HG02588 (cell line): ENCODE measurements at regions not wholly inside any gene's neighbourhood (a gene's known extent, or its start where the extent isn't known, plus 50 kb on each side); places are given as distances from the start of the nearest gene placed in this dataset.
A peak's percentile ranks its signal among the peaks of the same experiment; 100 is the strongest.

Experiments used
- ATAC-seq: cut with Tn5 transposase; IDR thresholded peaks from one replicate; pipeline ENCODE4 v1.9.1; 2021; ENCODE audit warnings: mild to moderate bottlenecking, moderate library complexity; ENCODE audit not compliant: unreplicated experiment

DNA sequence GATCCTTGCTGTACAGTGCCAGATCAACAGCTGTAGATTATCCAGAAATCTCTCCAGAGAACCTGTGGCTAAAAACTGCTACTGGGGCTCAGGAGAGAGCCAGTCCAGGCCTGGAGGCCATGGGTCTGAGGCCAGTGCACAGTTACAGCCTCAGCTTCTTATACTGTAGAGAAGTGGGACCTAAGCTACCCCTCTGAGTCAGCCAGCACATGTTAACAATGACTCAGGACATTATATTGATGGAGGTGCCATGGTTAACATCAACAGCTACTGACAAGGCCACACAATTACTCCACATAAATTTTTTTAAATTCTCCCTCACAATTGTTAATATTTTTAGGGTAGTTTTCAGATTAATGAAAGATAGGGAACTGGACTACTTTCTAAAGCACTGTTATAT, 138.5 kb downstream of the RBM26 start:
- ATAC-seq = no peak

DNA sequence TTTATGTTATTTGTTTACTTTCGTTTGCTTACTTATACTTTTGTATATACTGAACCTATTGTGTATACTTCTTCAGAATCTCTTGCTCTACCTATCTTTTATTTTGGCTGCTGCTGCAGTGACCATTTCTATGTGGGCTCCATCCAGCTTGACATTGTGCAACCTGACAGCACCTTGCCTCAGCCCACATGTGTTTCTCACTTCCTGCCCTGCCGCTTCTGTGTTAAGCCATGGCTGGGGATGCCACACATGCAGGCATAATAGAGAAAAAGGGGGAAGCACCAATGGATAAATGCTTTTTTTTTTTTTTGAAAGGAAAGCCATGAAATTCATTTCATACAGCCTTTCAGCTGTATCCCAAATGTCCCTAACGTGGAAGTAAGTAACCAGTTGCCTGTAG, 147.6 kb downstream of the RBM26 start:
- ATAC-seq = peak; percentile 78

DNA sequence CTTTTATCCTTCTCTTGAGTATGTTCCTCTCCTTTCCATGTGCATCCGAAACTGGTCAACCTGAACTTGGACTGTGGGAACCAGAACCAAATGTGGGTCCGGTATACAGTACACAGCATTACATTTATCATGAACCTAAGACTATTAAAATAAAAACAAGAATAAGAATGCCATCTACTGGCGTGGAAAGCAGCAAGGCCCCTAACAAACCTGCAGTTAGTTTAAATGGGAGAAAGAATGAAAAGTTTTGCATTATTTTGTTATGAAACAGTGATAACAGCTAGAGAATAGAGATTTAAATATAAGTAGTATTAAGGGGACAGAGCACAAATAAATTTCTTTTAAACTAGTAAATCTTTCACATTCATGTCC, 159.5 kb downstream of the RBM26 start:
- peak; percentile 32 for ATAC-seq

DNA sequence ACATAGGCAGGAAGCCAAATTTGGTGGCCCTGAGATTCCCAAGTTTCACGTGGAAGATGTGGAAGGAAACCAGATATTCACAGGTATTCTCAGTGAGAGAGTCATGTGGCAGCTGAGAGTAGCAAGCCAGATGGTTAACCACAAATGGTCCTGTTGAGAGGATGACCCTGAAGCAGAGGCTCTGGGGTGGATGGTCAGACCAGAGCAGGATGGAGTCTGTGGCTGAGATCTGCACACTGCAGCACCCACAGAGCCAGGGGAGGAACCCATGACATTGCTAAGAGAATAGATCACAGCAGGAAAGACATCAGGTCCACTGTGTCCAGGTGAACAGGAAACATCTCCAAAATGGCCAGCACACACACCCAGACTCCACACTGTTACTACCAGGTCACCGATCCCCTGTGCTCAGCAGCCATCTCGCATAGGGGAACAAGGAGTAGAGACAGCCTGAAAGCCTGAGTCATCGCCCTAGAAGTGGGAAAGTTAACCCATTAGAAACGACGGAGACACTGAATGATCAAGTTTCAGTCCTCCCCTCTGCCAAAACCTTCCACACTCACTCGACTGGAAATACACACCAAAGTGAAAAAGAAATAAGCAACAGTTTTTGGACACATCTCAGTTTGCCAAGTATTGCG, 160.0 kb downstream of the RBM26 start:
- ATAC-seq = peak; percentile 66

DNA sequence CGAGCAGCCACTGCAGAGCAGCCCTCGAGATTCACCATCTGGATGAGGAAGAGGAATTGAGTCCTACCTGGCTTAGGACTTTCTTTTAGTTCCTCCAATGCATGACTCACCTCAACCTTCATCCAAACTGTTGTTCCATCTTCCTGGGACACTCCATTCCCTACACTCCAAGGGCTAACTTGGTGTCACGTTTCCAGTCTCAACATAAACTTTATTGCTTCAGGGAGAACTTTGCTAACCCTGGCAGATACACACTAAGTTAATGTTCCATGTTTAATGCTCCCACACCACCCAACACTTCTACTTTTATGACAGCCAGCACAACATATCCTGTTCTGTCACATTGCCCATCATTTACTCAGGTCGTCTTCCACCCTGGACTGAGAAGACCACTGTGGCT, 164.4 kb downstream of the RBM26 start:
- no peak for ATAC-seq

DNA sequence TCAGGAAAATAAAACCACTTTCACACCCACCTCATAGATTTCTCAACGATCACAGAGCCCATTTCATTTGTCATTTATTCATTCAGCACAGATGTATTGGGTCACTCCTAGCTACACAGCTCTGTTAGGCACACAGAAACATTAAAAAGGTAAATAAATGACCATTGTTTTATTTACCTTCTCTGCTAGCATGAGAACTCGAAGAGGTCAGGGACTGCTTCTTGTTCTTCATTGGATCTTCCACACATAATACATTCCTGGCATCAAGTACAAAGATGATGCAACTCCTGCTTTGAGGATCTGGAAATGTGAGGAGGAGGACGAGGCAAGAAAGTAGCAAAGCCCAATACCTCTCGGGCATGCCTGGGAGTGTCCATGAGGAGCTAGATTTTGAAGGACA, 168.1 kb downstream of the RBM26 start:
- ATAC-seq = no peak

DNA sequence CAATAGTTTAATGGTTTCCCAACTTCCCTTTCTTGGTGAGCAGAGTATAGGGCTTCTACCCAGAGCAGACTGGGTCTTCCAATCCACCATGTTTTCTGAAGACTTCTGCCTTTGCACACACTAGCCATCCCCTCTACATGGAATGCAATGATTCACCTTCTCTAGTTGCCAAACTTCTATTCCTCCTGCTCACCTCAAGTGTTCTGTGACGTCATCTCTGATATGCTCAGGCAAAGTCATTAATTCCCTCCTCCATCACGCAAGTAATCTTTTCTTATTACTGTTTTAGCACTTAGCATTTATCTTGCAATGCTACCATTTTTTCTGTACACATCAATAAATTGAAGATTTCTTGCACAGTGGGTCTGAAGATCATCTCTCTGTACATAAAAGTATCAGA, 174.2 kb downstream of the RBM26 start:
- no peak for ATAC-seq

DNA sequence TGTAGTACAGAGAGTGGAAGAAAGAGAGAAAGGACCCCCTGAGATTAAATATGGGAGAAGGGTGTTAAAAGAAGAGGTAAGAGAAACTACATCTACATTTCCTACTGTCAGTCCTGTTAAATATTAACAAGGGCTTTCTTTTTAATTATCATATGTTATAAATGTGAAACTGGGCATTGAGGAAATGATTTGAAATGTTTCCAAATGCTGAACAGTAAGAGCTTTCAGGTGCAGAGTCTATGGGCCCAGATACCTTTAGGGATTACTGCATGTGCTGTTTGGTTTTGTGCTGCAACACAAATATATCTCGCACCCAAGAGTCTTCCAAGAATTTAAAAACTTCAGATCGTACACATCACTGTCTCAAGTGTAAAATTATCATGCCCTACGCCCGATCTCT, 176.3 kb downstream of the RBM26 start:
- ATAC-seq = no peak

DNA sequence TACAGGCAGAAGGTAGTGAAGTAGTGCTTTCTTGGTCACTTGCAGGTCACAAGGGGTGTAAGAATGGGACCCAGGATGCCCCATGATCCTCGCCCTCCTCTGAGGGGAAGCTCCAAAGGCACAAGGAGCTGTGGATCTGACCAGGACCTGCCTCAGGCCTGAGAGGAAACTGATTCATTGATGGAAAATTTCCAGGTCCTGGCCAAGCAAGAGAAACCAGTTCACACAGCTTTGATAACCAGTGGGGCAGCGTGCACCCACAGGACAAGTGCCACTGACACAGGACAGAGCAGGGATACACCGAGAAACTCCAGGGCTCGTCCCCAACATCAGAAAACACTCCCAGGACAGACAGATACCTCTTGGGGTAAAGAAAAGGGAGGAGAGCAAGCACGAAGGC, 177.1 kb downstream of the RBM26 start:
- no peak for ATAC-seq

DNA sequence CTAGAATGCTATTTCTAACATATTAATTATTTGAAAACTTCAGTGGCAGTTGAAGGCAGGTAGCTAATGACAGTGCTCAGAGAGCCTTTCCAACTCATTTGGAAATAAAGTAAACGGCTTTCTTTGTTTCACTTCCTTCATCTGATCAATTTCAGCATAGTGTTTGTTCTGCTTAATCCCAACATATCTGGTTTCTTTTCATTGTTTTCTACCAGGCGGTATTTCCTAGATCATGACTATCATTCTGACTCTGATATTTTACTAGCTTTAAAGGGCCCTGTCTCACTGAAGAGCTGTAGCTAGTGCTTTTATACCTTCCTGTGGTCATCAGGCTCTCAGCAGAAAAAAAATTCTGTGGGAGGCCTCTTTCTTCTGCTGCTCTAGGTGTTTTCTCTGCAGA, 178.6 kb downstream of the RBM26 start:
- peak; percentile 70 for ATAC-seq

DNA sequence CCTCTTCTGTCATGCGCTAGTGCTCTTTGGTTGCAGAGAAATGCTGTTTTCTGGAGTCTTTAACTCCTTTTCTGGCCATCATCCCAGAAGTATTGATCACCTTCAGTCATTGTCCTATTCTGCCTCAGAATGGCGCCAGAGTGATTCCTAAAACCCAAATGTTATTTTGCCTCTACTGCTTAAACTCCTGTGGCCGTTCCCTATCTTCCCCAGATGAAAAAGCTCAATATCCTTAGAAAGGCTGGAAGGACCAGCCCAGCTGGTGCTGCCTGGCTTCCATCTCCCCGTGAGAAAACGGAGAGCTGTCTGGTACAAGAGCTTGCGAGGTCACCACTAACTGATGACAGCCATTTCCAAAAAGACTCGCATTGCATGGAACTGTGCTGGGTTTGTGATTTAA, 179.1 kb downstream of the RBM26 start:
- ATAC-seq = peak; percentile 18

DNA sequence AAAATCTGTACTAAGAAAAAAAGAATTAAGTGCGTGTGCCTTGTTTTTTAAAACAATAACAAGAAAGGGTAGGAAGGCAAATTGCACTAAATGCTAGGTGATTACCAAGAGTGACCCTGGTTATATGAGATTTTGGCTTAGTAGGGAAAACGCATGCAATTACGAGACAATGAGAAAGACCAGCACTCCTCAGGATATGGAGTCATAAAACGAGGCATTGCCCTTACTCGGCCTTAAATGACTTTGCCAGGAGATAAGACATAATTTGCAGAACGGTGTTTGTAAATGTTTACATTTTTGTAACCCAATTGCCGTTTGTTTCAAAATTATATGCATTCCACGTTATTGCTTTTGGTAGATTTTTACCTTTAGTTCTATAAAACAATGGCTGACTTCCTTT, 179.8 kb downstream of the RBM26 start:
- no peak for ATAC-seq

DNA sequence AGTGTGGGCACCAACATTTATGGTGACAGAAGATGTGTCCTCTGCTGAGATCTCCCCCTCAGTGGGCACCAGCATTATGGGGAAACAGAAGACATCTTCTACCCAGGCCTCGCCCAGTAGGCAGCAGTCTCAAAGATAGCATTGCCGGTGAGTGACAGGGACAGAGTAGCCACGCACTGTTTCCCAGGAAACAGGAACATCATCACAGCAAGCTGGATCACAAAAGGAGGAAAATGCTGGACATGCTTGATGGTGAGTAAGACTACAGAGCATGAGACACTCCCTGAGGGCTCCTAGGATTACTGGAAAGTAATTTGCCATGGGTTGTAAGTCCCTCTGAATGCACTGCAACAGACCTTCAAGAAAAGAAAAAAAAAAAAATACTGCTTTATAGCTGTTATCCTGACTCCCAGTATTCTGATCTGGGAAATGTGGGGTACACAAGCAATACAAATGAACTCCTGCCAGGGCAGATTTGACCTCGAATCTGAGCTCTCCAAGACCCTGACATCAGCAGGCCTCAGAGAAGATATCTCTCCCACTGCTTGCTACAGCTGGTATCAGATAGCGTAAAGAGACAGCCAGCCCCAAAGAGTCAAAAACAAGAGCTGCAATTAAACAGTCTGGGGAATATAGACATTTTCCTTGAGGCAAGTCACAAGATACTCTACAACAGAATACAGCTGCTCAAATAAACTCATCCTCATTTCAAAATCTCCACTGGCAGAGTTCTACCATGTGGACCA, 180.4 kb downstream of the RBM26 start:
- ATAC-seq = no peak

DNA sequence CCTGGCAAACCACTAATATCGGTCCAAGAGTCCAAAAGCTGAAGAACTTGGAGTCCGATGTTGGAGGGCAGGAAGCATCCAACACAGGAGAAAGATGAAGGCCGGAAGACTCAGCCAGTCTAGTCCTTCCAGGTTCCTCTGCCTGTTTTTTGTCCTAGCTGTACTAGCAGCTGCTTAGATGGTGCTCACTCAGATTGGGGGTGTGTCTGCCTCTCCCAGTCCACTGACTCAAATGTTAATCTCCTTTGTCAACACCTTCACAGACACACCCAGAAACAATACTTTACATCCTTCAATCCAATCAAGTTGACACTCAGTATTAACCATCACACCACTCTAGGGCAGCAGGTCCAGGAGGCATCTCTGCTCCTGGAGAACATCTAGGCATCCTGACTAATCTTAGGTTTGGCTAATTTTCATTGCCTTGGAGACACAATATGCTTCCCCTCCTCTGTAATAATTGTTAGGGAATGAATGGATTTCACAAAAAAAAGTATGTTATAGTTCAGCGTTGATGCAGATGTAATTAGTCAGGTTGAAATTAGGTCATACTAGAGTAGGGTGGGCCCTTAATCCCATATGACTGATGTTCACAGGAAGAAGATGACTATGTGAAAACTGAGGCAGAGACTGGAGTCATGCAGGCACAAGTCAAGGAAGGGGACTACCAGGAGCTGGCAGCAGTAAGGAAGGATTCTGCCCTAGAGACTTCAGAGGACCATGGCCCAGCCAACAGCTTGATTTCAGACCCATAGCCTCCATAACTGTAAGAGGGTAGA, 183.4 kb downstream of the RBM26 start:
- ATAC-seq = no peak

DNA sequence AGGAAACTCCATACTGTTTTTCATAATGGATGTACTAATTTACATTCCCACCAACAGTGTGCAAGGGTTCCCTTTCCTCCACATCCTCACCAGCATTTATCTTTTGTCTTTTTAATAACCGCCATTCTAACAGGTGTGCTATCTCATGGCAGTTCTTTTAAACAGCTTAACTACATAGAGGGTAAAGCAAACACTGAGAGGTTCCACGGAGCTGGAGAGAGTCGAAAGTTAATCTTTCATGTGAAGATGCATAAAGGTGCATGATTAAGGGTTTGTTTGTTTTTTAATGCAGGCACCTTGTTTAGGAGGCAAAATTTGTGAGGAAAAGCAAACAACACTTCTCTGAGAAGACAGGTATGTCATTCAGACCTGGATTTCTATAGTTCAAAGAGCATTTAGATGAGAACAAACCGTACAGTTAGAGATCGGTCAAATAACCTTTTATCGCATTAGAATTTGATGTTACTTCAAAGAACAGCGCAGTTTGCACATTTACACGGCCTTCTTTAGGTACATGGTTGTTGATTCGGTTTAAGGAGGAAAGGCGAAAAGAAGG, 193.9 kb downstream of the RBM26 start:
- ATAC-seq = no peak

DNA sequence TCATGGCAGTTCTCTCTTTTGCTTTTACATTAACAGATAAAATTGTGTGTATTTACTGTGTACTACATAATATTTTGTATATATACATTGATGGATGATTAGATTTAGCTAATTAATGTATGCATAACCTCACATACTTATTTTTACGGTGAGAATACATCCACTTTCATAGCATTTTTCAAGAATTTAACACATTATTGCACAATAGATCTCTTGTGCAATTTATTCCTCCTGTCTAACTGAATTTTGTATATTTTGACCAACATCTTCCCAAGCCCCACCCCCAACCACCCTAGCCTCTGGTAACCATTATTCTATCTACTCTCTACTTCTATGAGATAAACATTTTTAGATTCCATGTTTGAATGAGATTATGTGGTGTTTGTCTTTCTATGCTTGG, 194.7 kb downstream of the RBM26 start:
- ATAC-seq = no peak

DNA sequence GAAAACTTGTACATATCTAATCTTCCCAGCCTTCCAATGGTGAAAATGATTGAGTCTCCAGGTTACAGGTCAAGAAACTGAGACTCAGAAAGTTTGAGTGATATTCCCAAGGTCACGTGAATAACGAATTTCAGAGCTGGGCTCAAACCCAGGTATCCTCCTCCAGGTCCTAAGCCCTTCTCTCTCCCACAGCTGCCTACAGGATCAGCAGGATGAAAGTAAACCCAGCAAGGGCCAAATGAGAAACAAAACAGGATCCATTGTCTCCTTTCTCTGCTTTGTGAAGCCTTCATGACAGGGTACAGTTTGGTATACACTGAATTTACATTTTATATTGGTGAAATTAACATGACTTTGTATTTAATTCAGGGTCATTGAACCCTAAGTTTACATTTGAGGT, 208.1 kb downstream of the RBM26 start:
- ATAC-seq = no peak

DNA sequence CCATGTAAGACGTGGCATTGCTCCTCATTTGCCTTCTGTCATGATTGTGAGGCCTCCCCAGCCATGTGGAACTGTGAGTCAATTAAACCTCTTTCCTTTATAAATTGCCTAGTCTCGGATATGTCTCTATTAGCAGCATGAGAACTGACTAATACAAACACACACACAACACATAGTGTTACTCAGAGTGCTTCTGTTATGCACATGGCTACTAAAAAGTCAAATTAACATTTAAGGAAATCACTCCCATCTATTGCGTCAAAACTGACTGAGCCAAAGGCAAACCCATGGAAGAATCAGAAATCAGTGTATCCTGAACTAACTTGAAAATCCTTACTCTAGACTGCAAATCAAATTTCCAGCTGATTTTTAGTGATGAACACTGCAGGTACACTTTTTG, 209.2 kb downstream of the RBM26 start:
- no peak for ATAC-seq

DNA sequence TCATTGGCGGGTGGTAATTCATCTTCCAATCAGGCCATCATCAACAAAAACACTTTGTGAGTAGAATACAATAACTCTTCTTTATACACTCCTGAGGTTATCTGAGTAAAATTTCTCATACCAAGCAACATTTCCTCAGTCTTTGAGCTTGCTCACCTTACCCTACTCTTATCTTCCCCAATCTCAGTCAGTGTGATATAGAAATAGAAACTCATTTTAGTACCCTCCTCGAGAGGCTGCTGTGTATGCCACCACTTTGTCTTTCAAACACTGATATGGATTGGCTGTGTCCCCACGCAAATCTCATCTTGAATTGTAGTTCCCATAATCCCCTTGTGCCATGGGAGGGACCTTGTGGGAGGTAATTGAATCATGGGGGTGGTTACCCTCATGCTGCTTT, 209.7 kb downstream of the RBM26 start:
- no peak for ATAC-seq

DNA sequence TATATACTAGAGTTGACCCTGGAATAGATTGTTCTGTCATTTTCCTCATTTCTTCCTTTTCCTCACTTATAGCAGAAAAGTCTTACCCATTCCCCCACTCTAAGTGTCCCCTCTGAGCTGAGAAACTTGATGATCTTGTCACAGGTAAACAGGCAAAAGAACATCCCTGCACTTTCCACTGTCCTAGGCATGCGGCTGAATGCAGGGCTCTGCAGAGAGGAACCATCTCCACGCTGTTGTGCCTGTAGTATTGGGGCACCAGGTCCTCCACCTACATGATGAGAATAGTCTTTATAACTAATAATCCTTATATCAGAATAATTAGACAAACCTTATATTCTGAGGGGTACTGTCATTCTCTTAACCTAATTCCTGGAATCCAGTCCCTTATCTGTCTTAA, 211.3 kb downstream of the RBM26 start:
- ATAC-seq = peak; percentile 28

DNA sequence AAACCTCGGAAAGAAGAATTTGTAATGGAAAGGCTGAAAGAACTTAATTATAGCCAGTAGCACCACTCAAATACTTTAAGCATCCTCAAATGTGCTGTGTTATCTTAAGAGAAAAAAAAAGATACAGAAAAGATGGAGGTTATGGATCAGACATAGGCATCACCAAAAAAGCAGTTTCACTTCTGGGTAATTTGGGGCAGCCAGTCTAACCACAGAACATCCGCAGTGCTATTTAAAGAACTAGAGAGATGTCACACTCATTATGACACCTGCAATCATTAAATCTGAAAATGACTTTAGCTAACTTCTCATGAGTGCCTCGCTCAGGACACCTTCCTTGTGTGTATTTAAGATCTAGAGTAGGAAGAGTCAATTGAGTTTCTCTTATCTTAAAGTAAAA, 211.8 kb downstream of the RBM26 start:
- ATAC-seq = peak; percentile 93

DNA sequence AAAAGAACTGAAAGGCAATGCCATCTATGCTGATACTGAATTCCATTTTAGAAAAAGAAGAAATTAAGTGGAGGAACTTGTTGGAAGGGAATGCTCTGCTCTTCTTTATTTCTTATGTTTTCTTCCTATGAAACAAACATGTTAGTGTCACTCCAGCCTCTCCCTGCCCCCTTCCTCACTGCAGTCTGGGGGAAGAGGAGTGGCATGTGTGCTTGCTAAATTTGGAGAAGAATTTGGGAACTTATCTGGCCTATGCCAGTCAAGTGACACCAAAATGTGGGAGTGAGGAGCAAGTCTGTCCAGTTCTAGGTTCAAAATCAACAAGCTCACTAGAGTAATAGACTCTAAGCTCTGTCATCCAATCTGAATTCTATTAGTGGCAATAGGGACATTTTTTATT, 214.6 kb downstream of the RBM26 start:
- no peak for ATAC-seq
